Ascending aorta (tissue), 2 donors: ENCODE measurements at regions not wholly inside any gene's neighbourhood (a gene's known extent, or its start where the extent isn't known, plus 50 kb on each side); places are given as distances from the start of the nearest gene placed in this dataset.

Experiments
- DNase-seq, 2 donors: peaks; one replicate each; pipeline ENCODE4 v3.0.0-alpha.2; 2019; ENCODE audit warnings: low spot score in 2 of 2
- H3K27ac ChIP-seq, 2 donors: fragments of 200-600 bp; sonication (generic); one replicate each; pipeline ENCODE4 v1.5.1; 2016 to 2017; ENCODE audit warnings: mild to moderate bottlenecking in 1 of 2
- H3K27me3 ChIP-seq: fragments of 200-600 bp; sonication (generic); one replicate; pipeline ENCODE4 v1.5.1; 2017
- H3K36me3 ChIP-seq, 2 donors: fragments of 200-600 bp; sonication (generic); one replicate each; pipeline ENCODE4 v1.5.1; 2016
- H3K4me1 ChIP-seq, 2 donors: fragments of 200-600 bp; sonication (generic); one replicate each; pipeline ENCODE4 v1.5.1; 2016 to 2017; ENCODE audit warnings: mild to moderate bottlenecking in 1 of 2
- H3K4me3 ChIP-seq, 2 donors: fragments of 200-600 bp; sonication (generic); one replicate each; pipeline ENCODE4 v1.5.1; 2016 to 2017; ENCODE audit warnings: mild to moderate bottlenecking in 1 of 2
- H3K9me3 ChIP-seq, 2 donors: fragments of 200-600 bp; sonication (generic); one replicate each; pipeline ENCODE4 v1.5.1; 2016
- intact Hi-C: fragments of 100-400 bp; cut with DNase I; formaldehyde crosslinking; loops from one replicate; pipeline ENCODE4 v1.15.1; 2023
- TF ChIP-seq, protein P1 (sequence below), 3 experiments: fragments of 200-600 bp in 2 of 3; fragments of 450-650 bp in 1 of 3; sonication (generic) in 2 of 3; IDR thresholded peaks; one replicate each; pipeline ENCODE4 v1.5.1; 2016 to 2019; ENCODE audit warnings: antibody characterized with exemption in 3 of 3, mild to moderate bottlenecking in 1 of 3, moderate library complexity in 1 of 3

DNA sequence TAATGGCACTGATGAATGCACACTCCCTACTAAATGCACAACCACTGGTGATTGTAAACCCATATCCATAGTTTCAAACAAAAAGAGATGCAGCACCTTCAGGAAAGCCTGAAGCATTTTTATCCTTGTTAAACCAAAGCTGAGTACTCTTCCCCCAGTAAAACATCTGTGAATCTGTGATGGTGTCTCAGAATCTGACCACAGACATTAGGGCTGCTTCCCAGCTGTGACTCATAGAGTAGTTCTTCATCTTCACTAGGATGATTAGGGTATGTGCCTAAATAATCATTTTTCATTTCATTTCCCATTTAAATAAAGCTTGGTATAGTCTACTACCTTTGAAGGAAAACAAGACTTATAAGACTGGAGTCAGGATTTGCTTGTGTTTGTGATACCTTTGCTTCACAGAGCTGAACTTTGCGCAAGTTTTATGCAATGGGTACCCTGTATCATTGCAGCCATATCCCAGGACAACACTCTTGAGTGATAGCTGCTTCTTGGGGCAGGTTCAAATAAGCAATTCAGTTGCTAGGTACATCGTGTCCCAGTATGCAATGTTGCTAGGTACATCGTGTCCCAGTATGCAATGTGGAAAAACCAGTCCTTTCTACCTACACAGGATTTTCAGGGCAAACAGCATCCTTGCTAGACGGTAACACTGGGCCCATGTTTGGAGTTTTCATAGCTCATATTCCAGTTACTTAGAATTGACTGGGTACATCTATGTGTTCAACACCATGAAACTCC is 277.1 kb downstream of the IRS2 start:
- Histone ChIP-seq H3K27ac (no peak overlapping the region), H3K27me3 (no peaks in the 10 kb centered on the region), H3K9me3 (no peaks in the 10 kb centered on the region), H3K36me3 (no peaks in the 10 kb centered on the region), H3K4me1 (no peaks in the 10 kb centered on the region), H3K4me3 (no peak overlapping the region)
- DNase-seq = no peak
- TF ChIP-seq, protein P1, sequence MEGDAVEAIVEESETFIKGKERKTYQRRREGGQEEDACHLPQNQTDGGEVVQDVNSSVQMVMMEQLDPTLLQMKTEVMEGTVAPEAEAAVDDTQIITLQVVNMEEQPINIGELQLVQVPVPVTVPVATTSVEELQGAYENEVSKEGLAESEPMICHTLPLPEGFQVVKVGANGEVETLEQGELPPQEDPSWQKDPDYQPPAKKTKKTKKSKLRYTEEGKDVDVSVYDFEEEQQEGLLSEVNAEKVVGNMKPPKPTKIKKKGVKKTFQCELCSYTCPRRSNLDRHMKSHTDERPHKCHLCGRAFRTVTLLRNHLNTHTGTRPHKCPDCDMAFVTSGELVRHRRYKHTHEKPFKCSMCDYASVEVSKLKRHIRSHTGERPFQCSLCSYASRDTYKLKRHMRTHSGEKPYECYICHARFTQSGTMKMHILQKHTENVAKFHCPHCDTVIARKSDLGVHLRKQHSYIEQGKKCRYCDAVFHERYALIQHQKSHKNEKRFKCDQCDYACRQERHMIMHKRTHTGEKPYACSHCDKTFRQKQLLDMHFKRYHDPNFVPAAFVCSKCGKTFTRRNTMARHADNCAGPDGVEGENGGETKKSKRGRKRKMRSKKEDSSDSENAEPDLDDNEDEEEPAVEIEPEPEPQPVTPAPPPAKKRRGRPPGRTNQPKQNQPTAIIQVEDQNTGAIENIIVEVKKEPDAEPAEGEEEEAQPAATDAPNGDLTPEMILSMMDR (IDR thresholded peaks at IDR 0.05) = no peak
- intact Hi-C loops = no loop called here

DNA sequence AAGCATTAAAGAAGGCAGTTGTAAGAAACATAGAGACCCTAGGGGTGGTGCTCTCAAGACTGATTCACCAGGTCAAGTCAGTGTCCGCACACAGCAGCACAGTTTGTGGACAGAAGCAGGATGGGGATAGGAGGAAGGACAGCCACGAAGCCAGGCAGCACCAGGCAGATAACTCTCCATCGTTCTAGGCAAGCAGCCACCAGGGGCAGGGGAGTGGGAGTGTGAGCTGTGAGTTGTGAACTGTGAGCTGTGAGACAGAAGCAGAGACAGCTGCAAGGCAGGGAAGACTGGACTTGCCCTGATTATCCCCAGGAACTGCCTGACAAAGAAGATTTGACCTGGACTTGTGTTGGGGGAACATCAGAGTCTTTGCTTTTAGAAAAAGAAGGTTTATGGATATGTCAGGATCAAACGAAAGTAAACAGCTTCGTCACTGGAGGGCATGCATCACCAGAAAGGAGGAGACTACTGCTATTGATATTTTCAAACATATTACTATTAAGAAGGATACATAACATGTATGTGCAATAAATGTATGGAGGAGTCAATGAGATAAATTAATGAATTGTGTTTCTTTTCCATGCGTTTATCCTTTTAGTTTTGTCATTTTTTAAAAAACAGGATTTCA is 286.1 kb downstream of the IRS2 start:
- H3K9me3 ChIP-seq = no peaks in the 10 kb centered on the region
- H3K4me3 ChIP-seq = no peak overlapping the region
- no peak for DNase-seq
- TF ChIP-seq, protein P1 (IDR thresholded peaks at IDR 0.05) = no peak
- intact Hi-C loops = no loop called here
- no peaks in the 10 kb centered on the region for H3K36me3 ChIP-seq
- no peaks in the 10 kb centered on the region for H3K27me3 ChIP-seq
- H3K27ac ChIP-seq = no peak overlapping the region
- H3K4me1 ChIP-seq = peaks cover under 1% of the 10 kb centered on the region in 2 donors

DNA sequence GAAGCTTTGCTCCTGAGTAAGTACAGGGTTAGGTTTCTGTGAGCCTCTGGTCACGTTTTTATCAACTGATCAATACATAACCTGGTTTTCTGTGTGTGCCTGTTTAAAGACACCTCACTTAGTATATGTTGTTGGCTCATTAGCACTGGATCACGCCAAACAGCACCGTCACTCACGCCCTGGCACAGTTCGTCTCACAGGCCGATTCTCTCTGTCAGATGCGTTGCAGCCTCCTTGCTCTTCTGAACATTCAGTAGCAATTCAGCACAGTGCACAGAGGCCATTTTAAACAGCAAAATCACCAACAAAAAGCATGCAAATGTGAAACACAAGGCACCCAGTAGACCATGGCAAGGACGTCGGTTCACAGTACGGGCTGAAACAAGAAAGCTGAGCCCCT is 288.5 kb downstream of the IRS2 start:
- Histone ChIP-seq H3K27me3 (no peaks in the 10 kb centered on the region), H3K27ac (no peak overlapping the region), H3K36me3 (no peaks in the 10 kb centered on the region), H3K4me1 (peaks cover 5% of the 10 kb centered on the region in 2 donors), H3K4me3 (no peak overlapping the region), H3K9me3 (no peaks in the 10 kb centered on the region)
- intact Hi-C loops = no loop called here
- no peak for DNase-seq
- TF ChIP-seq, protein P1 (IDR thresholded peaks at IDR 0.05) = no peak

DNA sequence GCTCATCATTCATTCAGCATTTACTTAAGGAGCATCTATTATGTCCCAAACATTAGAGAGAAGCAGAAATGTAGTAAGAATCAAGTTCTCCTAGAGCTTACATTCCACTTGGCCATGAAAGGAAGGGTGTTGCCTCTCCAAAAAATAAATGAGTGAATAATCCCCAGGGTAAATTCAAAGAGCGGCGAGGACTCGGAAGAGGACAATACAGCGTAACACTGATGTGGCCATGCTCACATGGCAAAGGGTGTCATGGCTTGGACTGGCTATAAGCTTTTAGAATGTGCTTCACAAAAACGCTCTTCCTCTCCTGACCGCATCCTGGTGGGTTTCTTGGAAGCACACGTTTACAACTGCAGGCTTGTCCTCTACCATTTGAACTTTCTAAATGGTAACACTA is 290.2 kb downstream of the IRS2 start:
- Histone ChIP-seq H3K27ac (no peak overlapping the region), H3K27me3 (no peaks in the 10 kb centered on the region), H3K9me3 (no peaks in the 10 kb centered on the region), H3K36me3 (no peaks in the 10 kb centered on the region), H3K4me1 (peaks cover 5% of the 10 kb centered on the region in 2 donors), H3K4me3 (no peak overlapping the region)
- TF ChIP-seq, protein P1 (IDR thresholded peaks at IDR 0.05) = no peak
- intact Hi-C loops = no loop called here
- DNase-seq = no peak

DNA sequence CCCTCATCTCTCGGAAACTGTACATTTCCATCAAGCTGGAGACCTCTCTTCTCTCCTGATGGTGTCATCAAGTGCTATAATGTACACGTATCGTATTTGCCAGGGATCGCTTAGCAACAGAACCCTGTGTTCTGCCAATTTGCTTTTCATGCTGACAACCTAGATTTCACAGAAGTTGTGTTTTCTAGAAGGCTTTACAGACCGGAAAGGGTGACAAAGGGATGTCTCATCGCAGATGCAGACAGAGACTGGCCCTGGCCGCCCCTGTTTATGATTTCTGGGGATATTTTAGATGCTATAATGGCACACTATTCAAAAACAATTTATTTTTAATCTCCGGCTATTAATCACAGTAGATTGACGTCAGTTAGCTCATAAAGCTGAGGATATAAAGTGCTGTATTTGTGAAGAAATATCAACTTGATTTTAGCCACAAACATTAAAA is 291.4 kb downstream of the IRS2 start:
- TF ChIP-seq, protein P1 (IDR thresholded peaks at IDR 0.05) = no peak
- intact Hi-C loops = no loop called here
- Histone ChIP-seq H3K4me3 (no peak overlapping the region), H3K9me3 (no peaks in the 10 kb centered on the region), H3K4me1 (peaks cover 5% of the 10 kb centered on the region in 2 donors), H3K36me3 (no peaks in the 10 kb centered on the region), H3K27me3 (no peaks in the 10 kb centered on the region), H3K27ac (no peak overlapping the region)
- DNase-seq = no peak
